Activated naive CD8-positive, alpha-beta T cell treated with anti-CD3 and anti-CD28 coated beads, Interleukin-2, amount 10 ng/mL, durations not matched to agents 7 days and 5 days (primary cell): ENCODE measurements at regions not wholly inside any gene's neighbourhood (a gene's known extent, or its start where the extent isn't known, plus 50 kb on each side); places are given as distances from the start of the nearest gene placed in this dataset.
"Not testable (repeated sequence)": the region's sequence is repeated elsewhere in the genome, so short reads cannot be mapped to it uniquely, and the experiment has no call there.

Source experiments
- ATAC-seq: fragments of 150-1000 bp; cut with Tn5 transposase; one replicate; pipeline ENCODE4 v1.10.0; 2021; ENCODE audit warnings: low read depth, moderate library complexity
- POLR2A ChIA-PET: fragments of 350-600 bp; sonication (Branson Sonifier 250); formaldehyde crosslinking; loops from one replicate; lab custom pipeline; 2021; ENCODE audit warnings: antibody characterized with exemption; lab: Charles Lee
- DNase-seq: peaks from one replicate; pipeline ENCODE4 v3.0.0; 2021
- H3K27ac Mint-ChIP-seq: one replicate; pipeline ENCODE4 v1.8.0; 2022; ENCODE audit warnings: mild to moderate bottlenecking, mixed read lengths
- H3K27me3 Mint-ChIP-seq: one replicate; pipeline ENCODE4 v1.8.0; 2022; ENCODE audit warnings: mild to moderate bottlenecking, moderate library complexity, mixed read lengths
- H3K36me3 Mint-ChIP-seq: one replicate; pipeline ENCODE4 v1.8.0; 2021; ENCODE audit warnings: mild to moderate bottlenecking, mixed read lengths
- H3K4me1 Mint-ChIP-seq: one replicate; pipeline ENCODE4 v1.8.0; 2021; ENCODE audit warnings: mixed read lengths
- H3K4me3 Mint-ChIP-seq: one replicate; pipeline ENCODE4 v1.8.0; 2022; ENCODE audit warnings: mild to moderate bottlenecking, moderate library complexity, mixed read lengths
- H3K9me3 Mint-ChIP-seq: one replicate; pipeline ENCODE4 v1.8.0; 2021; ENCODE audit warnings: mixed read lengths

DNA sequence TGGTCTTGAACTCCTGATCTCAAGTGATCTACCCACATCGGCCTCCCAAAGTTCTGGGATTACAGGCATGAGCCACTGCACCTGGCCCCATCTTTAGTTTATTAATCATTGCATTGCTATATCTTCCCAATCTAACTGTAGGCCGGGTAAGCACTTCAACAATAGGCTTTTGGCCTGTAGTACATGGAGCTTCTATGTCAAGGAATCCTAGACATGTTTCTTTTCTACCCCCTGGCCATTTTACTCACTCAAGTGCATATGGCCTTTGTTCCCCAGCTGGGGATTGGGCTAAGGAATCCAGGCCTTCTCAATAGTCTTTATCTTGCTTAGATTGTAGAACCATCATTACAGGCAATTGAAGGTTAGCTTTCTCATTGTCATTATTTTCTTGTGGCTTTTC lies 122.3 kb upstream of the MBNL1 start:
- Mint-ChIP-seq H3K27ac (no peak overlapping the region), H3K4me3 (no peak overlapping the region), H3K9me3 (no peaks in the 10 kb centered on the region), H3K4me1 (peaks cover 16% of the 10 kb centered on the region), H3K36me3 (peaks cover 3% of the 10 kb centered on the region), H3K27me3 (no peaks in the 10 kb centered on the region)
- ATAC-seq (no peak), DNase-seq (no peak)
- POLR2A ChIA-PET, result no interaction called here

DNA sequence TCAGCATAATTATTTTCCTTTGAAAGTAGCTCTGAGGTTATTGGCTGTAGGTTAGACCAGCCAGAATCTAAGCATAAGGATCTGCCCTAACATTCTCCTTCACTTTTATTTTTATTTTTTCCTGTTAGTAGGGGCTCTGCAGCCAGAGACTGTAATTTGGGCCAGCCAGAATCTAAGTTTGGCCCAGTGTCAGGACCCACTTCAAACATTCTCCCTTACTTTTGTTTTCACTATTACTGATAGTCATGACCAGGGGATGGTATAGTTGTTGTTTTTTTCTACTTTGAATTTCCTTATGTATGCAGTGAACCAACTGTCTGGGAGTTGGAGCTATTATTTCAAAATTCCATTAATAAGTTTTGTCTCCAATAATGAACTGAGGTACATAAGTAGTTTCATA lies 121.0 kb upstream of the MBNL1 start:
- H3K9me3 Mint-ChIP-seq, result no peaks in the 10 kb centered on the region
- peaks cover 3% of the 10 kb centered on the region for H3K36me3 Mint-ChIP-seq
- peaks cover 16% of the 10 kb centered on the region for H3K4me1 Mint-ChIP-seq
- no peak overlapping the region for H3K27ac Mint-ChIP-seq
- H3K27me3 Mint-ChIP-seq, result no peaks in the 10 kb centered on the region
- ATAC-seq (no peak), DNase-seq (no peak)
- no peak overlapping the region for H3K4me3 Mint-ChIP-seq
- POLR2A ChIA-PET, result no interaction called here

DNA sequence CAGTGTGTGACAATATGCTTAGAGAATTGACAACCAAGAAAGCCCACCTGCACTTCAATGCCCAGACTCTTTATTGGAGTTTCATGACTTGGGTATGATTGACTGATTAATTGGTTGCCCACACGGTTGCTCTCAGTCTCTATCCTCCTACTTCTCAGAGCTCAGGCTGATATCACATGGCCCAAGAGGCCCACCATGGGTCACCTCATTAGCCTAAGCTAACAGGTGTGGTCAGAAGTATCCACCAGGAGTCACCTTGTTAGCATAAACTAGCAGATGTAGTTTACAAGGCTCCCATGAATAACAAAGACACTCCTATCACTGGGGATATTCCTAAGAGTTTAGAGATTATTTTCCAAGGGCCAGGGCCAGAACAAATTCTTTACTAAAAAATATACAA lies 120.2 kb upstream of the MBNL1 start:
- Mint-ChIP-seq H3K27me3 (no peaks in the 10 kb centered on the region), H3K36me3 (peaks cover 3% of the 10 kb centered on the region), H3K27ac (no peak overlapping the region), H3K9me3 (peaks cover 1% of the 10 kb centered on the region), H3K4me1 (peaks cover 16% of the 10 kb centered on the region), H3K4me3 (no peak overlapping the region)
- DNase-seq (no peak), ATAC-seq (no peak)
- POLR2A ChIA-PET, result no interaction called here

DNA sequence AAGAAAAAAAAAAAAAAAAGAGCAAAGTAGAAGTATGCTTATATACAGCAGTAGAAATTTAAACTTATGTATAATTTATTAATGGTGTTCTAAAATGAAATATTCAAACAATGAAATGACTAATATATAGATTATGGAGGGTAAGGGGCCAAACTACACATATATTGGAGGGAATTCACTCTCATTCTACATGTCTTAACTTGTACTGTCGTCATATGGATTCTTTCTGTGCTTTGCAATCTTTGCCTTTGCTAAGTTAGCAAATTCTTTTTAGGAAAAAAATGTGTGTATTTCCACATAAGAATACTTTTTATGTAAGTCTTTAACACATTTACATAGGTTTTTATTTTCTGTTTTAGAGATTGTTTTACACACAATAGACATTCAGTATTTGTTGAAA lies 118.9 kb upstream of the MBNL1 start:
- Mint-ChIP-seq H3K36me3 (peaks cover 3% of the 10 kb centered on the region), H3K4me3 (no peak overlapping the region), H3K9me3 (peaks cover 1% of the 10 kb centered on the region), H3K4me1 (peaks cover 16% of the 10 kb centered on the region), H3K27me3 (no peaks in the 10 kb centered on the region), H3K27ac (no peak overlapping the region)
- ATAC-seq, result no peak
- DNase-seq, result no peak
- POLR2A ChIA-PET, result no interaction called here

DNA sequence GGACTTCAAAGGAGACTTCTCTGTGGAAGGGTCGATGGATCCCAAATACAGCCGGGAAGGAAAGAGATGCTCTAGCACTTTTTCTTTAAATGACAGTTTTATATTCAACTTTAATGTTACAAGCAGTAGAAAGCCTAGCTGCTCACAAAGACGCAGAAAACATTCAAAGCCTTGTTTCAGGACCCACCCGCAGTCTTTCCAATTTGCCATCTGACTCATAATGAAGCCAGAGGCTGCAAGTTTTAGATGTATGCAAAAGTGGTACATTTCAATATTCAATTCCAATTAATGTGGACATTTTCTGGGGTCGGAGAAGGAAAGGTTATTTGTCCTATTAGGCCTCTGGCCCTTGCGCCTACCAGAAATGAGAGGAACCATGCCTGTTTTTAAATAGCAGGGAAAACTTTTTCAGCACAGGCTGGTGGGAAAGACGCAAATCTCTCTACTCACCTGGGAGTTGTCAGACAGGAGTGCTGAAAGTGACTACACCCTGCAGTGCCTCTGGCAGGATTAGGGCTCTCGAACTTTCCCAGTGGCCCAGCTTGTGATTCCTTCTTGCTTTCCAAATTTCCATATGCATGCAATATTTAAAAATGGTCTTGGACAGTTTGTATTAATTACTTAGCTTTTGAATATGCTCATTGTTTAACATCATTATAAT lies 117.4 kb upstream of the MBNL1 start:
- H3K36me3 Mint-ChIP-seq, result peaks cover 3% of the 10 kb centered on the region
- no peak for DNase-seq
- POLR2A ChIA-PET, result no interaction called here
- peaks cover 1% of the 10 kb centered on the region for H3K9me3 Mint-ChIP-seq
- H3K4me1 Mint-ChIP-seq, result peaks cover 16% of the 10 kb centered on the region
- no peak overlapping the region for H3K27ac Mint-ChIP-seq
- H3K27me3 Mint-ChIP-seq, result peaks cover 1% of the 10 kb centered on the region
- H3K4me3 Mint-ChIP-seq, result no peak overlapping the region
- ATAC-seq, result no peak

DNA sequence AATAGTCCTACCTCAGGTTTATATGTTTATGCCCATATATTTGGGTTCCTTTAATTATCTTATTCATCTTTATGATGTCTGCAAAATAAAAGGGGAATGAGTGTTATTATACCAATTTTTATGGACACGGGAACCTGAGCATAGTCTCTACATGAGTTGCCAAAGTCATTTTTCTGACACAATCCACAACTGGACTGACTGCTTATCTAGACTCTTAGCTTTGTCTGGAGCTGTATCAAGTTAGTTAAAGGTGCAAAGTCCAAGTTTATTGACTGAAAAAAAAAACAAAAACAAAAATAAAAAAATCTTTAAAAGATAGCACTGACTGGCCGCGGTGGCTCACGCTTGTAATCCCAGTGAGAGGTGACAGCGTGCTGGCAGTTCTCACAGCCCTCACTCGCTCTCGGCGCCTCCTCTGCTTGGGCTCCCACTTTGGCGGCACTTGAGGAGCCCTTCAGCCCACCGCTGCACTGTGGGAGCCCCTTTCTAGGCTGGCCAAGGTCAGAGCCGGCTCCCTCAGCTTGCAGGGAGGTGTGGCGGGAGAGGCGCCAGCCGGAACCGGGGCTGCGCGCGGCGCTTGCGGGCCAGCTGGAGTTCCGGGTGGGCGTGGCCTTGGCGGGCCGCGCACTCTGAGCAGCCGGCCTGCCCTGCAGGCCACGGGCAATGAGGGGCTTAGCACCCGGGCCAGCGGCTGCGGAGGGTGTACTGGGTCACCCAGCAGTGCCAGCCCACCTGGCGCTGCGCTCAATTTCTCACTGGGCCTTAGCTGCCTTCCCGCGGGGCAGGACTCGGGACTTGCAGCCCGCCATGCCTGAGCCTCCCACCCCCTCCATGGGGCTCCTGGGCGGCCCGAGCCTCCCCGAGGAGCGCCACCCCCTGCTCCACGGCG lies 116.6 kb upstream of the MBNL1 start:
- DNase-seq, H3K27ac Mint-ChIP-seq, POLR2A ChIA-PET, H3K36me3 Mint-ChIP-seq, ATAC-seq, H3K9me3 Mint-ChIP-seq, H3K27me3 Mint-ChIP-seq, H3K4me3 Mint-ChIP-seq: not testable (repeated sequence)
- H3K4me1 Mint-ChIP-seq, result peaks cover 16% of the 10 kb centered on the region

DNA sequence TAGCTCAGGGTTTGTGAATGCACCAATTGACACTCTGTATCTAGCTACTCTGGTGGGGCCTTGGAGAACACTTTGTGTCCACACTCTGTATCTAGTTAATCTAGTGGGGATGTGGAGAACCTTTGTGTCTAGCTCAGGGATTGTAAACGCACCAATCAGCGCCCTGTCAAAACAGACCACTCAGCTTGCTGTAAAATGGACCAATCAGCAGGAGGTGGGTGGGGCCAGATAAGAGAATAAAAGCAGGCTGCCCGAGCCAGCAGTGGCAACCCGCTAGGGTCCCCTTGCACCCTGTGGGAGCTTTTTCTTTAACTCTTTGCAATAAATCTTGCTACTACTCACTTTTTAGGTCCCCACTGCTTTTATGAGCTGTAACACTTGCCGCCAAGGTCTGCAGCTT lies 115.6 kb upstream of the MBNL1 start:
- H3K27ac Mint-ChIP-seq, H3K4me1 Mint-ChIP-seq, ATAC-seq, DNase-seq, H3K4me3 Mint-ChIP-seq, H3K36me3 Mint-ChIP-seq, H3K27me3 Mint-ChIP-seq, POLR2A ChIA-PET, H3K9me3 Mint-ChIP-seq: not testable (repeated sequence)

DNA sequence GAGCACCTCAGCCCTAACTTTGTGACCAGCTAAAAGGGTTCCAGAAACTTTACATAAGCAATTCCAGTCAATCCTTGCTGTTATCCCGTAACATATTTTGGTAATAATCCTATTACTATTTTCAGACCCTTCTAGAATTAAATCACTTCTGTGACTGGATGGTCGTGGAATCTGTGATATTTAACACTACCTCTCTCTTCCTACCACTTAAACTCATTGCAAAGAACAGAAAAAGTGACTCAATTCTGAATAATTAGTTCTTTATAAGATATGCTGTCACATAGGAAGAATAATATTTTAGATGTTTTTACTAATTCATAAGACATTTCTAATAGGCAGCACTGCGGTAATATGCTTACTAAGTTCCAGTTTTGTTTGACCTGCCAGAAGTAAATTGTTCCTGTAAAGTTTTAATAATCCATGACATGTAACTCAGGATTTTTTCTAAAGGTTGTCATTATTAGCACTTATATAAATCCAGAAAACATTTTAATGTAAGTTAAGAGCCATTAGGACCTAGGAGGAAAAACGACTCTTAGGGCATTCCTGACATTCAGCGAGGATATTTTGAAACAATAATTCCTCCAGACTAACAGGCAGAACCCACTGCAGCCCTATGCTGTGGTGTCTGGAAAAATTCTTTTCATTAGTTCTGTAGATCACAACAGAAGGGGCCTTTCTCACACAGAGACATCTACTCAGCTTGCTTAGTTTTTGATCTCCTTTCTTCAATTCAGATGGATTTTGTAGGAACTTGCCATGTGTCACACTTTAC lies 113.3 kb upstream of the MBNL1 start:
- DNase-seq (no peak), ATAC-seq (no peak)
- no peak overlapping the region for H3K4me3 Mint-ChIP-seq
- POLR2A ChIA-PET, result no interaction called here
- H3K36me3 Mint-ChIP-seq, result no peaks in the 10 kb centered on the region
- H3K4me1 Mint-ChIP-seq, result peaks cover under 1% of the 10 kb centered on the region
- H3K9me3 Mint-ChIP-seq, result peaks cover 1% of the 10 kb centered on the region
- no peak overlapping the region for H3K27ac Mint-ChIP-seq
- H3K27me3 Mint-ChIP-seq, result peaks cover 11% of the 10 kb centered on the region

DNA sequence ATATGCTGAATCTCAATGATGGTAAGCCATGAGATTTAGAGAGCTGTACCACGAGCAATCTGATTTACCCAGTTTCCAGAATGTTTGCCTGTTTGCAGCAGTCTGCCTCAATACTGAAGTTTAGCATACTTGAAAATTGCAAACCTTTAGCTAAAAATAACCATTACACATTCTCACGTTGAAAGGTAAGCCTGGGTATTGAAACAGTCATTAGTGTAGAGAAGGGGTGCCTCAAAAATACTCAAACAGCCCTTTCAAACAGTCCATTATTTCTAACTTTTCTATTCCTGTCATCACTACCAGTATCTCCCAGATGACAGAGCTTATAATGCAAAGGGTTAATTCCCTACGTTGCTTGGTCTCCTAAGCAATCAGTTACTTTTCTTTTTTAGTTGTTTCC lies 111.8 kb upstream of the MBNL1 start:
- POLR2A ChIA-PET, result no interaction called here
- H3K27me3 Mint-ChIP-seq, result peaks cover 13% of the 10 kb centered on the region
- H3K4me1 Mint-ChIP-seq, result no peaks in the 10 kb centered on the region
- H3K9me3 Mint-ChIP-seq, result peaks cover 1% of the 10 kb centered on the region
- no peak overlapping the region for H3K27ac Mint-ChIP-seq
- ATAC-seq (no peak), DNase-seq (no peak)
- H3K4me3 Mint-ChIP-seq, result no peak overlapping the region
- H3K36me3 Mint-ChIP-seq, result no peaks in the 10 kb centered on the region

DNA sequence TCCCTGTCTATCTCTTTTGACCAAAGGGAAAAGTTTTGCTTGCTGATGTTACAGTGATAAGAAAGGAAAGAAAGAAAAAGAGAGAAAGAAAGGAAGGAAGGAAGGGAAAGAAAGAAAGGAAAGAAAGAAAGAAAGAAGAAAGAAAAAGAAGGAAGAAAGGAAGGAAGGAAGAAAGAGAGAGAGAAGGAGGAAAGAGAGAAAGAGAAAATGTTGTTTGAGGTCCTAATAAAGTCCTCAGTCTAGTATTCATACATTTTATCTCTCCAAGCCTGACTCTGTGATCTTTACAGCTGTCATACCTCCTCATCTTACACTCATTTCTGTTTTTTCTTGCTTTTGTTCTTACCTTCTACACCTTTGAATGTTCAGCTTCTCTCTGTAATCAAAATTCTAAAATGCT lies 111.4 kb upstream of the MBNL1 start:
- no peak overlapping the region for H3K4me3 Mint-ChIP-seq
- POLR2A ChIA-PET, result no interaction called here
- no peaks in the 10 kb centered on the region for H3K36me3 Mint-ChIP-seq
- no peaks in the 10 kb centered on the region for H3K4me1 Mint-ChIP-seq
- no peak for DNase-seq
- H3K9me3 Mint-ChIP-seq, result peaks cover 1% of the 10 kb centered on the region
- peaks cover 15% of the 10 kb centered on the region for H3K27me3 Mint-ChIP-seq
- no peak for ATAC-seq
- H3K27ac Mint-ChIP-seq, result no peak overlapping the region

DNA sequence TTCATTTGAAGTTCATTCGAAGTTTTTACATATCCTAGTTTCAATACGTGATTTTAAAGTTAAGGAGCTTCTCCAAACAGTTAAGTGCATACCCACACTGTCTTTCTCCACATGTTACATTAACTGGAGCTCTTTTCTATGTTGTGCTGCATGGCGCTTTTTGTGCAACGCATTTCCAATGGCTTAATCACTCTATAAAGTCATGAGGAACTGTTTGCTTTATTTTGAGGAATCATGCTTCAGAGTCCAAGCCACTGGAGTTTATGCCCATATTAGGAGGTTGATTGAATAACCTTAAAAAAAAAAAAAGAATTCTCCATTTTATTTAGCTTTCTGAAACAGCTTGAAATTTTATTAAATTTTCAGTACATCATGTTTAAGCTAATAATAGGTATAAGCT lies 109.4 kb upstream of the MBNL1 start:
- Mint-ChIP-seq H3K27me3 (peaks cover 15% of the 10 kb centered on the region), H3K36me3 (no peaks in the 10 kb centered on the region), H3K27ac (no peak overlapping the region), H3K4me1 (no peaks in the 10 kb centered on the region), H3K9me3 (no peaks in the 10 kb centered on the region), H3K4me3 (no peak overlapping the region)
- DNase-seq (no peak), ATAC-seq (no peak)
- POLR2A ChIA-PET, result no interaction called here

DNA sequence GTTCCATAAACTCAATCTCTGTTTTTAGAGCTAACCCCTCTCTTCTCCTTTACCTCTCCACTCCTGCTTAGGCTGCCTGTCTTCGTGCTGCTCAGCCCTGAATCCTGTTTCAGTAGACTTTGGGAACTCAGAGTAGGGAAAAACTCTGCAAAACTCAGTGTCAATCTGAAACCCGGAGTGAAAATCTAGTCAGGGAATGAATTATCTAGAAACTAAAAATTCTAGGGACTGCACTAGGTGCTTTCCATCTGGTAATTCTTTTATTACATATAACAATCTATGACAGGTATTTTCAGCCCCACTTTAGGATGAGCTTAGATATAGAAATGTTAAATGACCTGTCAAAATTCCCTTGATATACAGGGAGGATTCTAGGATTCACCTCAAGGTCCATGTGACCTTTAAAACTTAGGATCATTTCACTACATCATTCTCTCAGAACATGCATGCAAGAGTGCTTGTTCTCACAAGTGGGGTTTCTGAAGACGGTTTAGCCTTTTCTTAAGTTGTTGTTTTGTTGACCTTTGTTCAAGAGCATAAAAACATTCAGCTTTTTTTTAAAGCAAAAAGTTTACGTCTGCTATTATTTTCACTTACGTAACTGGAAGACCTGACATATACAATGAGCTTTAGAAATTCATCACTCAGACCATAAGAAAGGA lies 108.2 kb upstream of the MBNL1 start:
- Mint-ChIP-seq H3K9me3 (peaks cover 3% of the 10 kb centered on the region), H3K4me3 (no peak overlapping the region), H3K36me3 (peaks cover 6% of the 10 kb centered on the region), H3K4me1 (no peaks in the 10 kb centered on the region), H3K27me3 (peaks cover 15% of the 10 kb centered on the region), H3K27ac (no peak overlapping the region)
- DNase-seq, result no peak
- POLR2A ChIA-PET, result no interaction called here
- no peak for ATAC-seq

DNA sequence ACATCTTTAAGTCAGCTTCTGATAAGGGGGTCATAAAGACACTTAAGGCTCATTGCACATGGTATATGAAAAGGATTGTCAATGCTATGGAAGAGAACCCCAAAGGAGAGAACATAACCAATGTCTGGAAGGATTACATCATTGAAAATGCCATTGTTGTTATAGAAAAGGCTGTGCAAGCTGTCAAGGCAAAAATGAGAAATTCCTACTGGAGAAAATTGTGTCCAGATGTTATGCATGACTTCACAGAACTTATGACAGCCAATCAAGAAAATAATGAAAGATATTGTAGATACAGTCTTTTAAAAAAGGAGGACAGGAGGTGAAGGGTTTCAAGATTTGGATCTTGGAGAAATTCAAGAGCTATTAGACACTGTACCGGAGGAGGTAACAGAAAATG lies 96.3 kb upstream of the MBNL1 start:
- no peak overlapping the region for H3K4me3 Mint-ChIP-seq
- H3K9me3 Mint-ChIP-seq, result peaks cover 3% of the 10 kb centered on the region
- H3K27ac Mint-ChIP-seq, result no peak overlapping the region
- ATAC-seq (no peak), DNase-seq (no peak)
- H3K27me3 Mint-ChIP-seq, result peaks cover 5% of the 10 kb centered on the region
- POLR2A ChIA-PET, result no interaction called here
- H3K4me1 Mint-ChIP-seq, result no peaks in the 10 kb centered on the region
- peaks cover 4% of the 10 kb centered on the region for H3K36me3 Mint-ChIP-seq
